GM12865 (cell line): ENCODE measurements at regions not wholly inside any gene's neighbourhood (a gene's known extent, or its start where the extent isn't known, plus 50 kb on each side); places are given as distances from the start of the nearest gene placed in this dataset.
"Not testable (repeated sequence)": the region's sequence is repeated elsewhere in the genome, so short reads cannot be mapped to it uniquely, and the experiment has no call there.

Experiments used
- DNase-seq: peaks from one replicate; pipeline ENCODE4 v3.0.0; 2010; ENCODE audit warnings: low read depth
- H3K4me3 ChIP-seq: 2 replicates; pipeline ENCODE4 v1.5.1; 2011; ENCODE audit warnings: mild to moderate bottlenecking, low read depth, low read length, control low read depth
- TF ChIP-seq, protein P1 (sequence below): IDR thresholded peaks from 2 replicates; pipeline ENCODE4 v1.5.1; 2011; ENCODE audit warnings: low read length, control low read depth, low read depth, inconsistent platforms; ENCODE audit not compliant: insufficient read depth; ENCODE audit errors: missing control alignments

GRCh38 chr4:15171725-15172124 is 169.4 kb downstream of the CPEB2 start:
- no peak for DNase-seq
- TF ChIP-seq, protein P1, sequence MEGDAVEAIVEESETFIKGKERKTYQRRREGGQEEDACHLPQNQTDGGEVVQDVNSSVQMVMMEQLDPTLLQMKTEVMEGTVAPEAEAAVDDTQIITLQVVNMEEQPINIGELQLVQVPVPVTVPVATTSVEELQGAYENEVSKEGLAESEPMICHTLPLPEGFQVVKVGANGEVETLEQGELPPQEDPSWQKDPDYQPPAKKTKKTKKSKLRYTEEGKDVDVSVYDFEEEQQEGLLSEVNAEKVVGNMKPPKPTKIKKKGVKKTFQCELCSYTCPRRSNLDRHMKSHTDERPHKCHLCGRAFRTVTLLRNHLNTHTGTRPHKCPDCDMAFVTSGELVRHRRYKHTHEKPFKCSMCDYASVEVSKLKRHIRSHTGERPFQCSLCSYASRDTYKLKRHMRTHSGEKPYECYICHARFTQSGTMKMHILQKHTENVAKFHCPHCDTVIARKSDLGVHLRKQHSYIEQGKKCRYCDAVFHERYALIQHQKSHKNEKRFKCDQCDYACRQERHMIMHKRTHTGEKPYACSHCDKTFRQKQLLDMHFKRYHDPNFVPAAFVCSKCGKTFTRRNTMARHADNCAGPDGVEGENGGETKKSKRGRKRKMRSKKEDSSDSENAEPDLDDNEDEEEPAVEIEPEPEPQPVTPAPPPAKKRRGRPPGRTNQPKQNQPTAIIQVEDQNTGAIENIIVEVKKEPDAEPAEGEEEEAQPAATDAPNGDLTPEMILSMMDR: no peak
- H3K4me3 ChIP-seq: no peak overlapping the region

- no peak for DNase-seq
- TF ChIP-seq, protein P1: no peak
- H3K4me3 ChIP-seq: no peak overlapping the region
Measured at GRCh38 chr4:15173251-15173650, 171.0 kb downstream of the CPEB2 start.

DNA sequence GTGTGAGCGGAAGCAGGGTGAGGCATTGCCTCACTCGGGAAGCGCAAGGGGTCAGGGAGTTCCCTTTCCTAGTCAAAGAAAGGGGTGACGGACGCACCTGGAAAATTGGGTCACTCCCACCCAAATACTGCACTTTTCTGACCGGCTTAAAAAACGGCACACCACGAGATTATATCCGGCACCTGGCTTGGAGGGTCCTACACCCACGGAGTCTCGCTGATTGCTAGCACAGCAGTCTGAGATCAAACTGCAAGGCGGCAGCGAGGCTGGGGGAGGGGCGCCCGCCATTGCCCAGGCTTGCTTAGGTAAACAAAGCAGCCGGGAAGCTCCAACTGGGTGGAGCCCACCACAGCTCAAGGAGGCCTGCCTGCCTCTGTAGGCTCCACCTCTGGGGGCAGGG is 171.9 kb downstream of the CPEB2 start:
- DNase-seq, H3K4me3 ChIP-seq: not testable (repeated sequence)

DNA sequence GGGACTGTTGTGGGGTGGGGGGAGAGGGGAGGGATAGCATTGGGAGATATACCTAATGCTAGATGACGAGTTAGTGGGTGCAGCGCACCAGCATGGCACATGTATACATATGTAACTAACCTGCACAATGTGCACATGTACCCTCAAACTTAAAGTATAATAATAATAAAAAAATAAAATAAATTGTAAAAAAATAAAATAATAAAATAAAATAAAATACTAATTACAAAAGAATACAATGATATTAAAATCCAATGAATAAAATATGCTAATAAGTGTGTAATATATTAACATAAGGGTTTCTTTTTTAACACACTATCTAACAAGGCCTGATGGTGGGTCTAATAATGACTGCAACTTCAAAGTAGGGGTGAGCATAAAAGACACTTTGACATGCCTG is 177.6 kb downstream of the CPEB2 start:
- not testable (repeated sequence) for H3K4me3 ChIP-seq, DNase-seq

- TF ChIP-seq, protein P1: no peak
- no peak for DNase-seq
Measured at GRCh38 chr4:15182600-15183220, 180.4 kb downstream of the CPEB2 start.

DNA sequence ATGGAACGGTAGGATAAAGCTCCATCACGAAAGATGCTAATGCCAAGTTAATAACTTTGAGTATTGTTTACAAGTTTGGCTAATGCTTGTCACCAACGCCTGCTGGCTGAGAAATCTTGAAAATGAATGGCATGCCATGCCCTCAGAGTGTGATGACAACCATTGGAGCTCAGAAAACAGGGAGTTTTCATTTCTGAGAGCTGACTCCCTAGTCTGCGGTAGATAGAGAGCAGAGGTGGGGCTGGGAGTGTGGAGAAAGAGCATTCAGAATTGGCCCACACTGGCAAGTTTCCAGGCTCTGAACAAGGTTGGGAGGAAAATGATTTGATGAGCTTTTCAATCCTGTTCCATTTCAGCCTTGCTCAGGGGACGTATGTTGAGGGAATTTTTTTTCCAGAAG is 183.9 kb downstream of the CPEB2 start:
- DNase-seq: no peak
- no peak overlapping the region for H3K4me3 ChIP-seq
- TF ChIP-seq, protein P1: no peak

More at GRCh38 chr4:15182600-15183220, 180.4 kb downstream of the CPEB2 start:
- H3K4me3 ChIP-seq: no peak overlapping the region

DNA sequence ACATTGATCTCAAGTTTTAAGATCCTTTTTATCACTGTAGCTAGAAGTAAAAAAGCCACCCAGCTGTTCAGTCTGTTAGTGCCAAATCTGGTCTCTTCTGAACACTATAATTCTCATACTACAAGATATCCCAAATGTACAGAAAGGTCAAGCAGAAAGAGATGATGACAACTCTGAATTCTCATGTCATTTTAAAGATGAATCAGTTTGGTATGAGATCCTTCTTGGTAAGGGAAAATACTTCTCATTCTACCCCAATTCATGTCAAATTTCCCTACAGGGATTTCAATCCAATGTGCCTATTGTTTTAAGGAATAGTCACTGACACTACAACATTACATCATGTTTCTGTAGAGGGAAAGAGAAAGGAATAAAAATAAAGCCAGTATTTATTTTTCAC is 184.5 kb downstream of the CPEB2 start:
- TF ChIP-seq, protein P1: no peak
- no peak overlapping the region for H3K4me3 ChIP-seq
- DNase-seq: no peak

GRCh38 chr4:15188605-15189539 is 186.6 kb downstream of the CPEB2 start:
- H3K4me3 ChIP-seq: no peak overlapping the region
- TF ChIP-seq, protein P1: no peak
- DNase-seq: peak; percentile 27
